Spleen (tissue), 11 donors: ENCODE measurements at regions not wholly inside any gene's neighbourhood (a gene's known extent, or its start where the extent isn't known, plus 50 kb on each side); places are given as distances from the start of the nearest gene placed in this dataset.

Experiments used
- DNase-seq: peaks from one replicate; pipeline ENCODE4 v3.0.0-alpha.2; 2020
- H3K27ac ChIP-seq, 8 donors: fragments of 200-600 bp; sonication (generic) in 7 of 8; 1 replicate in 4 of 8; 2 replicates in 4 of 8; pipeline versions ENCODE4 v1.5.0 to v1.8.0; 2016 to 2021; ENCODE audit warnings: inconsistent platforms in 4 of 8, mild to moderate bottlenecking in 4 of 8, moderate library complexity in 1 of 8
- H3K27me3 ChIP-seq, 7 donors: fragments of 200-600 bp; sonication (generic) in 6 of 7; replicated peaks in 1 of 7; 1 replicate in 4 of 7; 2 replicates in 3 of 7; pipeline versions ENCODE4 v1.5.0 to v1.8.0; 2016 to 2021; ENCODE audit warnings: inconsistent platforms in 3 of 7, mild to moderate bottlenecking in 1 of 7
- H3K36me3 ChIP-seq, 6 donors: fragments of 200-600 bp; sonication (generic) in 5 of 6; 1 replicate in 4 of 6; 2 replicates in 2 of 6; pipeline versions ENCODE4 v1.5.0 to v1.8.0; 2016 to 2021; ENCODE audit warnings: inconsistent platforms in 2 of 6
- H3K4me1 ChIP-seq, 6 donors: fragments of 200-600 bp; sonication (generic) in 5 of 6; 1 replicate in 3 of 6; 2 replicates in 3 of 6; pipeline versions ENCODE4 v1.5.0 to v1.8.0; 2016 to 2021; ENCODE audit warnings: inconsistent platforms in 3 of 6
- H3K4me3 ChIP-seq, 8 donors: fragments of 200-600 bp; sonication (generic) in 7 of 8; 1 replicate in 4 of 8; 2 replicates in 4 of 8; pipeline versions ENCODE4 v1.5.0 to v1.8.0; 2016 to 2021; ENCODE audit warnings: inconsistent platforms in 4 of 8, mild to moderate bottlenecking in 4 of 8, moderate library complexity in 2 of 8
- H3K9me3 ChIP-seq, 8 donors: fragments of 200-600 bp; sonication (generic) in 7 of 8; 1 replicate in 4 of 8; 2 replicates in 4 of 8; pipeline versions ENCODE4 v1.5.0 to v1.8.0; 2016 to 2021; ENCODE audit warnings: inconsistent platforms in 4 of 8
- CTCF ChIP-seq, 11 experiments: fragments of 200-600 bp in 7 of 11; fragments of 450-650 bp in 4 of 11; sonication (generic) in 4 of 11; IDR thresholded peaks in 8 of 11; conservative IDR thresholded peaks in 3 of 11; 1 replicate in 7 of 11; 2 replicates in 4 of 11; pipeline versions ENCODE4 v1.4.0 to v1.8.0; 2016 to 2021; ENCODE audit warnings: antibody characterized with exemption in 11 of 11, inconsistent platforms in 4 of 11, mild to moderate bottlenecking in 1 of 11
- POLR2A ChIP-seq, 3 donors: fragments of 450-650 bp; IDR thresholded peaks; one replicate each; pipeline ENCODE4 v1.5.1; 2017; ENCODE audit warnings: antibody characterized with exemption in 3 of 3, mild to moderate bottlenecking in 1 of 3
- POLR2AphosphoS5 ChIP-seq, 3 donors: sonication (generic); formaldehyde crosslinking; IDR thresholded peaks; one replicate each; pipeline ENCODE4 v1.5.1; 2017; ENCODE audit warnings: antibody characterized with exemption in 3 of 3
- WGBS, 5 donors: extraction: QIAGEN DNeasy Blood & Tissue Kit in 3 of 5; methylation state at CpG; one replicate each; pipeline versions ENCODE4 v1.1.5 to v1.1.7; 2013 to 2018; 5-methylcytosine and 5-hydroxymethylcytosine counted together
- intact Hi-C: fragments of 100-400 bp; cut with DNase I; formaldehyde crosslinking; loops from one replicate; pipeline ENCODE4 v1.15.0; 2023; ENCODE audit warnings: low total_unique reads
- donor health status: healthy with polysubstance abuse.
- donor health status: DM: no; HTN: no; CAD: no; lungs with moderate emphysema.
- donor health status: DM: no; HTN: no; CAD: no.
- donor health status: Bipolar disorder and iron deficiency.
- donor health status: healthy.
- donor health status: DM: no; HTN: no; CAD: no.
- donor health status: DM: yes; HTN: yes; CAD: no.

GRCh38 chr6:156398371-156398770 lies 378.8 kb upstream of the ARID1B start:
- no peaks in the 10 kb centered on the region for H3K36me3 ChIP-seq
- TF ChIP-seq CTCF (IDR thresholded peaks at IDR 0.05 in 8 of 11, conservative IDR thresholded peaks at IDR 0.05 in 3 of 11) (no peak), POLR2AphosphoS5 (IDR thresholded peaks at IDR 0.05) (no peak), POLR2A (IDR thresholded peaks at IDR 0.05) (no peak)
- no peak overlapping the region for H3K27ac ChIP-seq
- no peak overlapping the region for H3K4me3 ChIP-seq
- 66 to 83% (median 72%) methylated on average over 5 of the region's 5 CpGs for WGBS, 5 donors
- DNase-seq, result no peak
- peaks cover 0 to 7% (median 0%) of the 10 kb centered on the region in 8 donors for H3K9me3 ChIP-seq
- H3K4me1 ChIP-seq, result peaks cover 0 to 26% (median 2%) of the 10 kb centered on the region in 6 donors
- intact Hi-C loops, result no loop called here
- H3K27me3 ChIP-seq, result peaks cover 0 to 15% (median 0%) of the 10 kb centered on the region in 7 donors

DNA sequence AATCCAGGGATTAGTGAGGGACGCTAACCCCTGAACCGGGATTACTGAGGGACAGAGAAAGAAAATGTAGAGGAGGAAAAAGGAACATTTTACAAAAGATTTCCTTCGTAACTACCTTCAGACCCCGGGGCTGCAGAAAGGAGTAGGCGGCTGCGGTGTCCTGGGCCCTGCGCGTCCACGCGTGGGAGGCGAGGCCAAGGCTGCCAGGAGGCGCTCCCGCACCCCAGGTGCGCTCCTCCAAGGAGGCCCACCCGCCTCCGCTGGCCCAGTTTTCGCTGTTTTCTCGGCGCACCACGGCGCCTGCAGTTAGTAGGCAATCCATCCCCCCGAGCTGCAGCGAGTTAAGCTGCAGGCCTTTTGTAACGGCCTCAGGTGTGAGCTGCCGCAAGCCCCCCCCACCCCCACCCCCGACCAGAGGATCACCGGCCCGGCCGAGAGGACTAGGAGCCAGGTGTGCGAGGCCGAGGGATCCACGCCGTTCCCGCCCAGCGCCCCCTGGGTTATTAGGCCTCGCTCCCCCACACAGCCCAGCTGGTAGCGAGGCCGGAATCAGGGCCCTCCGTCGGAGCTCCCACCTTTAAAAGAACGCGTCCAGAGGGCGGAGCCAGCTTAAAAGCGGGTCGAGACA lies 380.3 kb upstream of the ARID1B start:
- H3K4me3 ChIP-seq, result peak overlapping the region in 1 of 8 donors; percentile 27
- 69 to 85% (median 79%) methylated on average over 34 to 45 of the region's 45 CpGs for WGBS, 5 donors
- intact Hi-C loops, result no loop called here
- peaks cover 0 to 7% (median 0%) of the 10 kb centered on the region in 8 donors for H3K9me3 ChIP-seq
- DNase-seq, result peak; percentile 76
- H3K27me3 ChIP-seq, result peaks cover 0 to 15% (median 0%) of the 10 kb centered on the region in 7 donors
- peak overlapping the region in 6 of 8 donors; percentile 38 to 79 (median 65) for H3K27ac ChIP-seq
- no peak for TF ChIP-seq CTCF (IDR thresholded peaks at IDR 0.05 in 8 of 11, conservative IDR thresholded peaks at IDR 0.05 in 3 of 11)
- no peak for TF ChIP-seq POLR2A (IDR thresholded peaks at IDR 0.05)
- TF ChIP-seq POLR2AphosphoS5 (IDR thresholded peaks at IDR 0.05), result no peak
- H3K4me1 ChIP-seq, result peaks cover 0 to 26% (median 2%) of the 10 kb centered on the region in 6 donors
- no peaks in the 10 kb centered on the region for H3K36me3 ChIP-seq

DNA sequence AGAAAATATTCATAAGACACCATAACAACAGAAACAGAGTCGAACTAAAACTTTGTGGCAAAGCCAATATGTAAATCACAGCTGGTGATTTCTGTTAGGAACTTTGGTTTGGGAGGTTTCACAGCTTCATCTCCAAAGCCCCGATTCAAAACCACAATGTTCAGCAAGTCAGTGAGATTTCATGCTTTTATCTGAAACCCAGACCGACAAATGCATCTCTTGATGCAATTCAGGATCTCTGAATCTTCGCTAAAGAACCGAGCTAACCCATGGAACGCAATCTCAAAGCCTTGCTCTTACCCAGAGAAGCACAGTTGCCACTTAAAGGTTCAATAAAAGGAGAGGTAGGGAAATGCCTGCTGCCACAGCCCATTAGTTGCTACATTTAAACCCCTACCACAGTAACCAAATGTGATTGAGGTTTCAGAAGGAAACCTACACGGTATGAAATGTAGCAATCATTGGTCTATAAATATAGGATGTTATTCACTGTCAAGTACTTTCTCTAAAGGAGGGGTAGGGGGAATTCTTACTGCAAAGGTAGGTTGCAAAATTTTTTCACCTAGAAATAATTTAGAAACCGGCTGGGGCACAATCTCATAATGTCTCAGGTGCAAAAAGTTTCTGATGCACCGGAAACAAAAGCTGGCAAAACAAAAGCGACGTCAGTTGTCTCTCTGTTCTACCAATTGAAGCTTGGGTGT lies 381.0 kb upstream of the ARID1B start:
- peak overlapping the region in 1 of 8 donors; percentile 27 for H3K4me3 ChIP-seq
- peaks cover 0 to 2% (median 0%) of the 10 kb centered on the region in 8 donors for H3K9me3 ChIP-seq
- H3K36me3 ChIP-seq, result no peaks in the 10 kb centered on the region
- peak overlapping the region in 5 of 8 donors; percentile 61 to 79 (median 66) for H3K27ac ChIP-seq
- intact Hi-C loops, result no loop called here
- TF ChIP-seq POLR2A (IDR thresholded peaks at IDR 0.05) (no peak), POLR2AphosphoS5 (IDR thresholded peaks at IDR 0.05) (no peak), CTCF (IDR thresholded peaks at IDR 0.05 in 8 of 11, conservative IDR thresholded peaks at IDR 0.05 in 3 of 11) (no peak)
- H3K27me3 ChIP-seq, result peaks cover 0 to 15% (median 0%) of the 10 kb centered on the region in 7 donors
- DNase-seq, result no peak
- H3K4me1 ChIP-seq, result peaks cover 0 to 26% (median 2%) of the 10 kb centered on the region in 6 donors
- 38 to 51% (median 48%) methylated on average over 11 of the region's 11 CpGs for whole genome bisulfite sequencing, 5 donors

DNA sequence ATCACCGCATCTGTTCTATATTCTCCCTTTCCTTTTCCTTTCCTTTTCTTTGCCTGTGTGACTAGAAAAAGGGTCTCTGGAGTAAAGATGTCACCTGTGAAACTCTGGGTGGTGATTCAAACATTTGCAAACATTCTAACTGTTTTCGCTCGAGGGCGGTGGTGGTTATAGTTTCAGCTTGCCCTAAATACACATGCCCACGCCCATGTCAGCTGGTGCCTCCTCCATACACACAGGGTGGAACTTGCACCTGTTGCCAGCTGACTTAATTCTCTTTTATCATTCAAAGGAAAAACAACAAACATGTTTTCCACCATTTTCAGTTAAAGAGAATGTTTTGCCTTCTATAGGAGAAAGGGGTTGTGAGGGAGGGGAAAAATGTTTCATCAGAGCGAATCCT lies 381.9 kb upstream of the ARID1B start:
- WGBS, 5 donors, result 63 to 80% (median 66%) methylated on average over 6 of the region's 6 CpGs
- peak; percentile 76 for DNase-seq
- Histone ChIP-seq H3K9me3 (no peaks in the 10 kb centered on the region), H3K4me3 (peak overlapping the region in 1 of 8 donors; percentile 27), H3K27ac (peak overlapping the region in 5 of 8 donors; percentile 36 to 79 (median 64)), H3K4me1 (peaks cover 0 to 26% (median 2%) of the 10 kb centered on the region in 6 donors), H3K36me3 (no peaks in the 10 kb centered on the region), H3K27me3 (peaks cover 0 to 11% (median 0%) of the 10 kb centered on the region in 7 donors)
- intact Hi-C loops, result no loop called here
- TF ChIP-seq CTCF (IDR thresholded peaks at IDR 0.05 in 8 of 11, conservative IDR thresholded peaks at IDR 0.05 in 3 of 11) (no peak), POLR2AphosphoS5 (IDR thresholded peaks at IDR 0.05) (no peak), POLR2A (IDR thresholded peaks at IDR 0.05) (no peak)
